Natural killer cell treated with Interleukin-12 subunit alpha and Interleukin-12 subunit beta and Interleukin-15 and Interleukin-18, amount 100 ng/mL, for 72 hours (primary cell): ENCODE measurements at regions not wholly inside any gene's neighbourhood (a gene's known extent, or its start where the extent isn't known, plus 50 kb on each side); places are given as distances from the start of the nearest gene placed in this dataset.
A peak's percentile ranks its signal among the peaks of the same experiment; 100 is the strongest.

Experiments used
- ATAC-seq, 2 donors: fragments of 150-1000 bp; cut with Tn5 transposase in 1 of 2; sonication (Bioruptor Pico), chemical (Tn5 transposase) in 1 of 2; 2 replicates each; pipeline ENCODE4 v1.10.0; 2021
- DNase-seq: peaks from one replicate; pipeline ENCODE4 v3.0.0; 2022; ENCODE audit warnings: low spot score
- H3K27ac Mint-ChIP-seq, 2 donors: 1 replicate in 1 of 2; 2 replicates in 1 of 2; pipeline ENCODE4 v1.8.0; 2022; ENCODE audit warnings: mixed read lengths in 2 of 2, mild to moderate bottlenecking in 1 of 2, moderate library complexity in 1 of 2
- H3K27me3 Mint-ChIP-seq, 2 donors: 1 replicate in 1 of 2; 2 replicates in 1 of 2; pipeline ENCODE4 v1.8.0; 2022; ENCODE audit warnings: mixed read lengths in 2 of 2
- H3K36me3 Mint-ChIP-seq: one replicate; pipeline ENCODE4 v1.8.0; 2022; ENCODE audit warnings: mixed read lengths
- H3K4me1 Mint-ChIP-seq, 2 donors: 1 replicate in 1 of 2; 2 replicates in 1 of 2; pipeline ENCODE4 v1.8.0; 2022; ENCODE audit warnings: low read depth in 2 of 2, mixed read lengths in 2 of 2, mild to moderate bottlenecking in 1 of 2
- H3K4me3 Mint-ChIP-seq: one replicate; pipeline ENCODE4 v1.8.0; 2022; ENCODE audit warnings: mixed read lengths
- H3K9me3 Mint-ChIP-seq: 2 replicates; pipeline ENCODE4 v1.8.0; 2022; ENCODE audit warnings: mixed read lengths

DNA sequence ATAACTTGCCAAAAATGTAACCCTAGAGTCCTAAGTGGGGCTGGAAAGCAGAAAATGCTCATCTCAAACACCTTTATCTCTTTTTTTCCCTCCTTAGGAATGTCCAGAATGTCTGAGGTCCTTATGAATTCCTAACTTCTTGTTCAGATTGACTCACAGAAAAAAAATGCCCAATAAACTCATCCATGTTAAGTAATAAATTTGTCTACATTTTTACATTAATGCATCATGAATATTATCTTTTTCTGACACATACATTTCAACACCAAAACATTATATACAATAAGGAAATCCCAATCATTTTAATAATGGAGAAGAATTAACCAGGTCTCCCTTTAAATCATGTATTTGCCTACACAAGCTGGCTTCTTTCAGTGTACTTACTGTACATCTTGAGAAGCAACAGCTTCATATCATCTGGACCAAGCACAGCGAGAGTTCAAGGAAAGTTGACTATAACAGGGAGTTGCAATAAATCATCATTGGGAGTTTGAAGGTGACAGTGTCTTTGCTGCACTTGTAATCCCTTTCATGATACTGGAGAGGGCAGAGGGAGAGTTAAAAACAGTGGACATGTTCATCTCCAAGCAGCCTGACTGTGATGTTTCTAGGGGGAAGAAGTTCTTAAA lies 565.2 kb downstream of the LTN1 start:
- DNase-seq = no peak
- H3K27me3 Mint-ChIP-seq = no peaks in the 10 kb centered on the region
- H3K4me3 Mint-ChIP-seq = no peak overlapping the region
- H3K4me1 Mint-ChIP-seq = no peaks in the 10 kb centered on the region
- H3K36me3 Mint-ChIP-seq = peaks cover 4% of the 10 kb centered on the region
- no peak for ATAC-seq
- H3K9me3 Mint-ChIP-seq = no peaks in the 10 kb centered on the region
- no peak overlapping the region for H3K27ac Mint-ChIP-seq

DNA sequence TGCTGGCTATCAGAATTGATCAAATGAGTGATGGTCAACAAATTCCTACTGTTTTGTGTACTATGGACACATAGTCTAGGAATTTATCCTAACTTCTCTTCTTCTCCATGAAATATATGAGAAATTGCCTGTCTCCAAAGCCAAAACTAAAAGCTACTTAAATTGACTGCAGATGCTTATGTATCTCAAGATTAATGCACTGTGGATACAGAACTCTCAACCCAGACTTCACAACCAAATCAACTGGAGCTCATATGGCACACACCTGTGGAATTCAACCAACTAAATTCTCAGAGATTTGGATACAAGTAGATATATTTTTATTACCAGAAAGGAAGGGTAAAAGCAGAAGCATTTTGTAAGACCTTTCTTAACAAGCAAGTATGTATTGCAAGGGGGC lies 566.1 kb downstream of the LTN1 start:
- no peaks in the 10 kb centered on the region for H3K9me3 Mint-ChIP-seq
- no peak overlapping the region for H3K27ac Mint-ChIP-seq
- DNase-seq (no peak), ATAC-seq (no peak)
- H3K36me3 Mint-ChIP-seq = peaks cover 4% of the 10 kb centered on the region
- H3K27me3 Mint-ChIP-seq = no peaks in the 10 kb centered on the region
- H3K4me1 Mint-ChIP-seq = no peaks in the 10 kb centered on the region
- H3K4me3 Mint-ChIP-seq = no peak overlapping the region

DNA sequence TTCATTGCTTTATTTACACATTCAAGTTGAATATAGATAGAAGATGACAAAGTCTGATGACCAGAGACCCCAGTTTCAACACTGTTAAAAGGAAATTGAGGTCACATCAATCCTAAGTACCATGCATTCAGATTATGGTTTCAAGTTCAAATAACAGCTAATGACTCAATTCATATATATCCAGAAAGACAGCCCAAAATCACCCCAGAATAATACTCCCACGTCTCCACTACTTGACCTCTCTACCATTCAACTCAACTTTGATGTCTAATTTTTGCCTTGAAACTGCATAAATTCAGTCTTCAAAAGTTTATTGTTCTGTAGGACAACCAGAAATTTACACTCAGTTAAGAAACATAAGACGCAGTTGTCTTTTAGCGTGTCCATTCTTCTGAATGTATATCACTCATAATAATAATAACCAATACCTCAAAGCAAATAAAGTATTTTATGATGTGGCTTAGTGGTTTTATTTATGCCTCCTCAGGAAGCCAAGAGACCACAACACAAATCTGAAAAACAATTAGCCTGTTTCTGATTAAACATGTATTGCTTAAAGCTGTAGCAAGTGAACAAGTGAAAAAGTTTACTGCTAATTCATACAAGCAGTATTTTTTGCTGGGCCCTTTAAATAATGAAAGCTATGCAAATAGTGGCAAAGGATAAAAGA lies 569.0 kb downstream of the LTN1 start:
- Mint-ChIP-seq H3K36me3 (peaks cover 4% of the 10 kb centered on the region), H3K27ac (no peak overlapping the region), H3K4me3 (no peak overlapping the region), H3K27me3 (no peaks in the 10 kb centered on the region), H3K9me3 (no peaks in the 10 kb centered on the region), H3K4me1 (no peaks in the 10 kb centered on the region)
- ATAC-seq (no peak), DNase-seq (no peak)

DNA sequence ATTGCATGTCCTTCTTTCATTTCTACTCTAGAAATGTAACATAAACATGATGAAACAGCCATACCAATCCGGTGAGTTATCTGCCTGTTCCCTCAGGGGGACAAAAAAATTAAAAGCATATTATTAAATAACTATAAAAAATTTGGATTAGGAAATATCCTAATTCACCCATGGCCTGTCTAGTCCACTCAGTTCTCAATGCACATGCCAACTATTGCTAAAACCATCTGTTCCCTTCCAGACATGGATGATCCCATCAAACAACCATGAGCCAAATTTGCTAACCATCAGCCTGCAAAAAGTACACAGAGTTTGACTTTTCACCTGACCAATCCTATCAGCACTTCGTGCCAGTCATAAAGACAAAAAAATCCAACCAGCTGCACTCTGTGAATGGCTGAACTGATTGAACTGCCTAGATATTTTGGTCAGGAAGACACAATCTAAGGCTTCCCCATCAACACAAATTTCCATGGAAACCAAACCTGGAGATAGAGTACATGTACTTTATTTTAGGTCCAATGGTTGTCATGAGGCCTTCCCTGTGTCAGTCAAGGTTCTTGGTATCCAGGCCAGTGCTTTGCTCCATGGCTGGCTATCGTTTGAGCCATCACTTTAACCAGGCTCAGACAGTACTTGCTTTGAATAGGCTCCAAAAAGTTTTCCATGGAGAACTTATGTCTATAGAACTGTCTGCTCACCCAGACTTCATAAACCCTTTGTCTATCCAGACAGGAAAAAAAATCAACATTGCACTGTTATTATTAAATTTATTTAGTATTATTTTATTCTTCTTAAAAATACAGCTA lies 570.8 kb downstream of the LTN1 start:
- no peak overlapping the region for H3K4me3 Mint-ChIP-seq
- H3K9me3 Mint-ChIP-seq = no peaks in the 10 kb centered on the region
- H3K36me3 Mint-ChIP-seq = no peaks in the 10 kb centered on the region
- no peak for DNase-seq
- no peaks in the 10 kb centered on the region for H3K4me1 Mint-ChIP-seq
- ATAC-seq = no peak
- no peaks in the 10 kb centered on the region for H3K27me3 Mint-ChIP-seq
- no peak overlapping the region for H3K27ac Mint-ChIP-seq

DNA sequence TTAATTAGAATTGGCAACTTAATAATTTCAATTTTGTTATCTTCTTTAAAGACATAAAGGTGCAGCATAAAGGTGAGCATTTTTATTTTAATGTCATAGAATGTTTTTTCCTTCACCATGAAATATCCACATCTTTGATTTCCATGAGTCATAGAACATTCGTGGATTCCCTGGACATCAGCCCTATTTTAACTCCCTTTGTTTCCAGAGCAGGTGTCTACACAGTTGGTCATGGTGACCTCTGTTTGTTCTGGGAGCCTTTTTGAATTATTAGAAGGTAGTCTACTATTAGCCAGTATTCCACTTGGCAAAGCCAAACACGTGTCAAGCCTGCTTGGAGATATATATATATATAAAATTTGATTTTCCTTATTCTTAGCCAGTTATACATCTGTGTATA lies 572.9 kb downstream of the LTN1 start:
- no peaks in the 10 kb centered on the region for H3K9me3 Mint-ChIP-seq
- no peak for ATAC-seq
- H3K4me3 Mint-ChIP-seq = no peak overlapping the region
- H3K36me3 Mint-ChIP-seq = no peaks in the 10 kb centered on the region
- no peaks in the 10 kb centered on the region for H3K4me1 Mint-ChIP-seq
- DNase-seq = no peak
- no peaks in the 10 kb centered on the region for H3K27me3 Mint-ChIP-seq
- no peak overlapping the region for H3K27ac Mint-ChIP-seq

DNA sequence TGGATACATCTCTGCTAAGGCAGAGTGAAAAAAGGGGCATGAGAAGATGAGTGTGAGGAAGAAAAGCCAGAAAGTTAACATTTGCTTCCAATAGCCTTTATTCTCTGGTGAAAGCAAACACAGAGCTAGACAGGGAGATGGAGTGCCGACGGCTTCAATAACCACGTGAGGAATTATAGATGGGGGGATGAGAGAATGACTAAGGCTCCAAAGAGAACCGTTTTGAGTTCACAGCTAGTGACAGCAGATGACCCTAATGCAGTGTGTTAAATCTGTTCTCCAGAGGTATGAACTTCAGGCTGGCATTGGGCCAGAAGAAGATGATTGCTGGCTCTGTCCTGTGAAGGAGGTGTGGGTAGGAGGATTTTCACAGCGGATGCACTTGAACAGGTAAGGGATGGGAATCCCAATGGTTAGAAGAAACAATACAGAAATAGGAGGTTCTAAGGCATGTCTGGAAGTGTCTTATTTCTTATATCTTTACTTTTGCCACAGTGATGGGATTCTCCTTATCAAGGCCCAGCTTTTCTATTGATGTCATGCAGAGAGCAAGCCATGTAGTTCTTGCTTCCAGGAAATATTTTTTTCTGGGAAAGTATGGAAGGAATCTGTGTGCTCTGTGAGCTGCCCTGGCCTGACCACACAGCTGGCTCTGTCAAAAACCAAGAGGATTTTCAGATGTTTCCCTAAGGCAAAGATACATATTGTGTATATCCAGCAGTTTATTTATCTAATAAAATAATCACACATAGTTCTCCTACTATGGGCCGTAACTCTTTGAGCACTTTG lies 573.8 kb downstream of the LTN1 start:
- ATAC-seq (no peak), DNase-seq (no peak)
- no peak overlapping the region for H3K4me3 Mint-ChIP-seq
- H3K4me1 Mint-ChIP-seq = no peaks in the 10 kb centered on the region
- no peaks in the 10 kb centered on the region for H3K9me3 Mint-ChIP-seq
- H3K36me3 Mint-ChIP-seq = no peaks in the 10 kb centered on the region
- no peak overlapping the region for H3K27ac Mint-ChIP-seq
- no peaks in the 10 kb centered on the region for H3K27me3 Mint-ChIP-seq

DNA sequence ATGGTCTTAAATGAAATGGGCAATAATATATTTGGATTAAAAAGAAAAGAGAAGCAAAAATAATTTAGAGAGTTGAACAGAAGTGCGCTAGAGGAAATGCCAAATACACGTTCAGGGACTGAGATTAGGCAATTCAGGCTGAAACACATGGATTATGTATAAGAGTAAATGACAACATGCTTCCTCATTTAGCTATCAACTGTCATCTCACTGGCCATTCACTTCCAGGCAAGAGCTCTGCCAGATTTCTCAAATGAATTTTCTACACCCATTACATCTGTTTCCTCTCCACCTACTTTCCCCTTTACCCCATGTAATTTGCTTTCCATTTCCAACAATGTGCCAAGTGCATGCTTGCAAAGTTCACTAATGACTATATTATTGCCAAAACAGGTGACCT lies 582.4 kb downstream of the LTN1 start:
- H3K9me3 Mint-ChIP-seq = no peaks in the 10 kb centered on the region
- no peaks in the 10 kb centered on the region for H3K27me3 Mint-ChIP-seq
- H3K27ac Mint-ChIP-seq = no peak overlapping the region
- H3K4me3 Mint-ChIP-seq = no peak overlapping the region
- no peaks in the 10 kb centered on the region for H3K36me3 Mint-ChIP-seq
- no peaks in the 10 kb centered on the region for H3K4me1 Mint-ChIP-seq
- DNase-seq (no peak), ATAC-seq (no peak)

DNA sequence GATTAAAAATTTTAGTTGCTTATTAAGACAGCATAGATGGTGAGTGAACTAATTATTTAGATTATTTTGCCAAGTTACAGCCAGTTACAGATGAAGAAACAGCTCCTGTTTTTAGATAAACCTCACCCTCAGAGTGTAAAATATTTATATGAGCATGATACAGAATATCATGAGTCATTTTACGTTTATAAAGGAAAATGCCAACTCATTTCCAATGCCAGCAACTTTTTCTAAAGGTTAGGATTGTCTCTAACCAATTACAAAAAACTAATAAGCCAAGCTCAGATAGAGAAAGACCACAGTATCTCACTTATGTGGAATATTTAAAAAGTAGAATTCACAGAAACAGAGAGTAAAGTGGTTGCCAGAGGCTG lies 590.1 kb downstream of the LTN1 start:
- peaks cover 2% of the 10 kb centered on the region for H3K9me3 Mint-ChIP-seq
- no peaks in the 10 kb centered on the region for H3K4me1 Mint-ChIP-seq
- no peak overlapping the region for H3K4me3 Mint-ChIP-seq
- H3K27me3 Mint-ChIP-seq = no peaks in the 10 kb centered on the region
- DNase-seq (no peak), ATAC-seq (no peak)
- no peaks in the 10 kb centered on the region for H3K36me3 Mint-ChIP-seq
- no peak overlapping the region for H3K27ac Mint-ChIP-seq

DNA sequence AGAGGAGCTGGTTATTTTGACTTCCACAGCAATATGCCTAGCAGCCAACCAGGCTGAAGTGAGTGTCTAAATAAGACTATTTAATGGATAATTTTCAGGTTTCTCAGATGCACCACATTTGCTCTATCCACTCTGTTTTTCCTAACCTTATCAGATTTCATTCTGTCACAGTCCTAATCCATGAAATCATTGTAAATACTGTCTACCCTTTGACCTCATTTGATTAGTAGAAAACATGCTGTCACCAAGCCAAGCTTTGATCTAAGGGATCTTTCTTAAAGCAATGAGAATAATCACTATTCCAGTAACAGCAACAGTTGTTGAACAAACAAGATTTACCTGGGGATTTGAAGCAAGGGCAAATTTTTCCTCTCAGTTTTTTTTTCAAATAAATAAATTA lies 595.6 kb downstream of the LTN1 start:
- Mint-ChIP-seq H3K36me3 (no peaks in the 10 kb centered on the region), H3K4me3 (no peak overlapping the region), H3K27ac (no peak overlapping the region), H3K27me3 (no peaks in the 10 kb centered on the region), H3K9me3 (peaks cover 3% of the 10 kb centered on the region), H3K4me1 (no peaks in the 10 kb centered on the region)
- ATAC-seq (no peak), DNase-seq (no peak)

DNA sequence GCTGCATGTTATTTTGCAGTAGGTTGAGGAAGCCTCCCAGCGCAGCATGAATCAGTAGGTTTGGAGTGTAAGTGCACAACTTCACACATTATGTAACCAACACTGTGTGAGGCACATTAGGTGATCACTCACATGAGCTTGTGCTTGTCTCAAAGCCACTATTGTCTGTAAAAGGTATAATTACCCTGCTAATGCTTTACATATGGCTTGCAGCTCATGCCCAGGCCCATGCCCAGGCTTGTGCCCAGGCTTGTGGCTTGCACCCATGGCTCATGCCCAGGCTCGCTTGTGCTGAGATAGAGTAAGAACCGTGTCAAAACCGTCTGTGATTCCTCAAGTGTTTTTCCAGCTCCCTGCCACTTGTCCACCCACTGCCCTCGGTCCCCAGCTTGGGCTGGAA lies 596.3 kb downstream of the LTN1 start:
- no peak for ATAC-seq
- no peaks in the 10 kb centered on the region for H3K27me3 Mint-ChIP-seq

DNA sequence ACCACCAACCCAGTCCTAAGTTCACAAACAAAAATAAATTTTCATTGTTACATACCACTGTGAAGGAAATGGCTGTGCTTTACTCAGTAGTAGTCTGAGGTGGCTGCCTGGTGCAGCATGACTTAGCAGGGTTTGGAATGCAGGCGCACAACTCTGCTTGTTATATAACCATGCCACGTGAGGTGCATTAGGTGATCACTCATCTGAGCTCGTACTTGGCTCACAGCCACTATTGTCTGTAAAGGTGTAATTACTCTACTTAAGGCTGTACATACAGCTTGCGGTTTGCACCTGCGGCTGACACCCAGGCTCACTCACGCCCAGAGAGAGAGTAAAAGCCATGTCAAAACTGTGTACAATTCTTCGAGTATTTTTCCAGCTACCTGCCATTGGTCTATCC lies 599.4 kb downstream of the LTN1 start:
- no peak overlapping the region for H3K27ac Mint-ChIP-seq
- H3K27me3 Mint-ChIP-seq = no peaks in the 10 kb centered on the region
- DNase-seq (no peak), ATAC-seq (peak; percentile 31 to 40)
- H3K36me3 Mint-ChIP-seq = no peaks in the 10 kb centered on the region
- H3K4me1 Mint-ChIP-seq = no peaks in the 10 kb centered on the region
- no peak overlapping the region for H3K4me3 Mint-ChIP-seq
- H3K9me3 Mint-ChIP-seq = peaks cover 3% of the 10 kb centered on the region

More for the DNA sequence above, 596.3 kb downstream of the LTN1 start:
- Mint-ChIP-seq H3K27ac (no peak overlapping the region), H3K4me1 (no peaks in the 10 kb centered on the region), H3K36me3 (no peaks in the 10 kb centered on the region), H3K9me3 (peaks cover 3% of the 10 kb centered on the region), H3K4me3 (no peak overlapping the region)
- DNase-seq = no peak

DNA sequence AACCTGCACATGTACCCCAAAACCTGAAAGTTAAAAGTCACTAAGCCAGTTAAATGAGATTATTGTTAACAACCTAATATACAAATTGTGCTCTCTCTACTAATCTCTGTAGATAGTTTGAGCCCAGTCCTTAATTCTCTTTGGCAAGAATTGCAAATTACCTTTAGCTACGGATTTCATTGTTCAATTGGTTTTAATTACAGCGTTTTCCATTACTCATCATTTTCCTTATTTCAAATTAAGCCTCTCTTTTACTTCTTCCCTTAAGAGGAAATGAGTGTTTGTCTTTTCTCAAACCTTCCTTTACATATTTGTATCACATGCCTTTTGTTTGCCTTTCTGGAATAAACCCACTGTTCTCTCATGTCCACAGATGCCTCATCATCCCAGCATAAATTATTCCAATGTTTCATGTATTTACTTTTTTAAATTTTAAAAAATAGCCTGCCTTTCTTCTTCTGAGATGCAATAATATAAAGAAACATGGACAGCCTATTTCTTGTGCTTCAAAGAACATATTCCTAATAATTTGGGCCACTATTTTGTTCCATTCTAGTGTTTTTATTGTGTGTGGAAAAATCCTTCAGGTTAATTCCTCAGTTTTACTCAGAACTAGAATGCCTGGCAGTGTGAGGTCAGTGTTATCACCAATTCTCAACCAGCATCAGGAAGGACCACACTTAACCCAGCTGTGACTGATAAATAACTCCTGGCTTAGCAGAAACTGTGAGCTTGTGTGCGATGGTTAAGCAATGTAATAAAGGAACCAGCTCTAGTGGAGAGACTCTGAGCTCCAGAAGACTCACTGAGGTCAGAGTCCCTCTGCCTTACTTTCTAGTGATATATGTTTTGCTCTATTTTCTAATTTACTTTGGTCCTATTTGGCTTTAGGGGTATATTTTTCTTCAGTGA lies 600.5 kb downstream of the LTN1 start:
- no peaks in the 10 kb centered on the region for H3K36me3 Mint-ChIP-seq

DNA sequence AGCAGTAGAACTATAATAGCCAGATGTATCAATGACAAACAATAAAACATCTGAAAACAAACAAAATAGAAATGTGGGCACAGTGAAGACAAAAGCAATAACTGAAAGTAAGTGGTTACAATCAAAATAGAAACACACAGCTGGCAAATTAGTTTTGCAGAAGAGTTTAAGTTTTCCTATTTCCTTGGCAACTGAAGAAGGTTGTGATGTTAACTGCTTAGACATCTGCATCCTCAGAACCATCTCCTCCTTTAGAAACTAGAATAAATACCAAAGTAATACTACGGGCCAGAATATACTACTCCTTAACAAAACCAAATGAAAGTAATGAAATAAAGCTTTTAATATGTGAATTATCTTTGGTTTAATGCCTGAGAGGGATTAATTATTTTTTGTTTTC lies 605.5 kb downstream of the LTN1 start:
- ATAC-seq (no peak), DNase-seq (no peak)
- no peak overlapping the region for H3K27ac Mint-ChIP-seq
- no peaks in the 10 kb centered on the region for H3K27me3 Mint-ChIP-seq
- no peaks in the 10 kb centered on the region for H3K36me3 Mint-ChIP-seq
- H3K9me3 Mint-ChIP-seq = peaks cover 3% of the 10 kb centered on the region
- no peak overlapping the region for H3K4me3 Mint-ChIP-seq
- no peaks in the 10 kb centered on the region for H3K4me1 Mint-ChIP-seq

More for the DNA sequence above, 600.5 kb downstream of the LTN1 start:
- Mint-ChIP-seq H3K4me1 (no peaks in the 10 kb centered on the region), H3K27ac (no peak overlapping the region), H3K27me3 (no peaks in the 10 kb centered on the region), H3K9me3 (no peaks in the 10 kb centered on the region), H3K4me3 (no peak overlapping the region)
- DNase-seq (no peak), ATAC-seq (no peak)
